Superior temporal gyrus (tissue), 1 donor: ENCODE measurements at regions not wholly inside any gene's neighbourhood (a gene's known extent, or its start where the extent isn't known, plus 50 kb on each side); places are given as distances from the start of the nearest gene placed in this dataset.
"Not testable (repeated sequence)": the region's sequence is repeated elsewhere in the genome, so short reads cannot be mapped to it uniquely, and the experiment has no call there.

Source experiments
- DNase-seq: peaks from one replicate; pipeline ENCODE4 v3.0.0-alpha.2; 2016; ENCODE audit errors: extremely low spot score

GRCh38 chr5:134471858-134472449 lies 53.5 kb upstream of the JADE2 start:
- not testable (repeated sequence) for DNase-seq

- DNase-seq, result no peak
Observed at GRCh38 chr5:134468921-134469400, 56.5 kb upstream of the JADE2 start.

- DNase-seq, result no peak
Observed at GRCh38 chr5:134467231-134467630, 55.5 kb upstream of the CDKN2AIPNL start.

GRCh38 chr5:134466241-134467069 lies 54.8 kb upstream of the CDKN2AIPNL start:
- peak; percentile 83 for DNase-seq

- DNase-seq, result peak; percentile 62
Observed at GRCh38 chr5:134465816-134466240, 54.1 kb upstream of the CDKN2AIPNL start.

GRCh38 chr5:134464988-134465815 lies 53.5 kb upstream of the CDKN2AIPNL start:
- no peak for DNase-seq

- no peak for DNase-seq
Observed at GRCh38 chr5:134463991-134464760, 52.5 kb upstream of the CDKN2AIPNL start.

- DNase-seq, result no peak
Observed at GRCh38 chr5:134463176-134463720, 51.6 kb upstream of the CDKN2AIPNL start.

- DNase-seq, result no peak
Observed at GRCh38 chr5:134462761-134463160, 51.1 kb upstream of the CDKN2AIPNL start.

- no peak for DNase-seq
Observed at GRCh38 chr5:134462047-134462575, 50.4 kb upstream of the CDKN2AIPNL start.
